HEK293 (cell line): ENCODE measurements at regions not wholly inside any gene's neighbourhood (a gene's known extent, or its start where the extent isn't known, plus 50 kb on each side); places are given as distances from the start of the nearest gene placed in this dataset.

Experiments used
- CTCF ChIA-PET: fragments of 350-600 bp; formaldehyde crosslinking; extraction: SDS; loops from one replicate; lab custom pipeline; 2021; ENCODE audit warnings: antibody characterized with exemption; lab: Yijun Ruan, JAX
- POLR2A ChIA-PET: fragments of 300-600 bp; formaldehyde crosslinking; extraction: SDS; loops from one replicate; lab custom pipeline; 2020; ENCODE audit warnings: antibody characterized with exemption, inconsistent platforms; lab: Yijun Ruan, JAX
- H3K27ac ChIP-seq: fragments of 200-500 bp; sonication (Bioruptor generic); 2 replicates; pipeline ENCODE4 v1.5.1; 2014; ENCODE audit warnings: low read depth, low read length, control low read depth, inconsistent platforms; ENCODE audit errors: extremely low read depth
- H3K36me3 ChIP-seq, 2 experiments: fragments of 200-500 bp in 1 of 2; sonication (Bioruptor generic) in 1 of 2; 1 replicate in 1 of 2; 2 replicates in 1 of 2; pipeline ENCODE4 v1.5.1; 2014 to 2017; ENCODE audit warnings: inconsistent platforms in 2 of 2, low read length in 2 of 2; ENCODE audit not compliant: control insufficient read depth in 2 of 2, insufficient read depth in 1 of 2
- H3K4me1 ChIP-seq: fragments of 200-500 bp; sonication (Bioruptor generic); 2 replicates; pipeline ENCODE4 v1.5.1; 2014; ENCODE audit warnings: mild to moderate bottlenecking, low read length, inconsistent platforms; ENCODE audit not compliant: control insufficient read depth, insufficient read depth
- H3K4me3 ChIP-seq: 2 replicates; pipeline ENCODE4 v1.5.1; 2011; ENCODE audit warnings: low read depth, mild to moderate bottlenecking, control low read depth, low read length, moderate library complexity
- H3K9me3 ChIP-seq: fragments of 200-500 bp; sonication (Bioruptor generic); 2 replicates; pipeline ENCODE4 v1.5.1; 2014; ENCODE audit warnings: low read depth, low read length, inconsistent platforms; ENCODE audit not compliant: control insufficient read depth, insufficient read depth
- BCL11B ChIP-seq: fragments of 450-650 bp; formaldehyde crosslinking; IDR thresholded peaks from 2 replicates; pipeline ENCODE4 v1.5.1; 2016; ENCODE audit warnings: low read depth, missing biosample characterization, missing genetic modification characterization
- EGR2 ChIP-seq: fragments of 450-650 bp; formaldehyde crosslinking; IDR thresholded peaks from 2 replicates; pipeline ENCODE4 v1.5.1; 2016; ENCODE audit warnings: low read depth, missing biosample characterization, missing genetic modification characterization
- KLF1 ChIP-seq: fragments of 450-650 bp; formaldehyde crosslinking; IDR thresholded peaks from 2 replicates; pipeline ENCODE4 v1.5.1; 2016; ENCODE audit warnings: missing biosample characterization, missing genetic modification characterization
- KLF16 ChIP-seq: fragments of 450-650 bp; formaldehyde crosslinking; IDR thresholded peaks from 2 replicates; pipeline ENCODE4 v1.5.1; 2017; ENCODE audit warnings: missing biosample characterization, missing genetic modification characterization
- OSR2 ChIP-seq: fragments of 450-650 bp; formaldehyde crosslinking; IDR thresholded peaks from 2 replicates; pipeline ENCODE4 v1.5.1; 2016; ENCODE audit warnings: missing biosample characterization, missing genetic modification characterization
- OVOL3 ChIP-seq: fragments of 450-650 bp; formaldehyde crosslinking; IDR thresholded peaks from 2 replicates; pipeline ENCODE4 v1.5.1; 2016; ENCODE audit warnings: missing biosample characterization, missing genetic modification characterization
- SCRT2 ChIP-seq: fragments of 450-650 bp; formaldehyde crosslinking; IDR thresholded peaks from 2 replicates; pipeline ENCODE4 v1.5.1; 2016; ENCODE audit warnings: missing biosample characterization, missing genetic modification characterization
- SP2 ChIP-seq: fragments of 450-650 bp; formaldehyde crosslinking; IDR thresholded peaks from 2 replicates; pipeline ENCODE4 v1.5.1; 2016; ENCODE audit warnings: missing biosample characterization, missing genetic modification characterization
- TRIM28 ChIP-seq: IDR thresholded peaks from 2 replicates; pipeline ENCODE4 v1.6.1; 2011; ENCODE audit warnings: low read length, control low read depth, borderline replicate concordance
- YY2 ChIP-seq: fragments of 450-650 bp; formaldehyde crosslinking; IDR thresholded peaks from 2 replicates; pipeline ENCODE4 v1.5.1; 2016; ENCODE audit warnings: missing biosample characterization, missing genetic modification characterization
- ZBTB20 ChIP-seq: fragments of 450-650 bp; formaldehyde crosslinking; IDR thresholded peaks from 2 replicates; pipeline ENCODE4 v1.5.1; 2016; ENCODE audit warnings: missing biosample characterization, missing genetic modification characterization
- ZBTB7A ChIP-seq: fragments of 450-650 bp; formaldehyde crosslinking; IDR thresholded peaks from 2 replicates; pipeline ENCODE4 v1.5.1; 2016; ENCODE audit warnings: low read depth, missing biosample characterization, missing genetic modification characterization
- ZNF239 ChIP-seq: fragments of 450-650 bp; formaldehyde crosslinking; IDR thresholded peaks from 2 replicates; pipeline ENCODE4 v1.5.1; 2016; ENCODE audit warnings: missing biosample characterization, missing genetic modification characterization
- ZNF292 ChIP-seq: fragments of 450-650 bp; formaldehyde crosslinking; IDR thresholded peaks from 2 replicates; pipeline ENCODE4 v1.5.1; 2016; ENCODE audit warnings: low read depth, missing biosample characterization, missing genetic modification characterization, borderline replicate concordance
- ZNF341 ChIP-seq: fragments of 450-650 bp; formaldehyde crosslinking; IDR thresholded peaks from 2 replicates; pipeline ENCODE4; 2016; ENCODE audit warnings: low read depth, missing biosample characterization, missing genetic modification characterization
- ZNF366 ChIP-seq: fragments of 450-650 bp; formaldehyde crosslinking; conservative IDR thresholded peaks from 2 replicates; pipeline ENCODE4 v1.5.1; 2016; ENCODE audit warnings: missing biosample characterization, missing genetic modification characterization
- ZNF433 ChIP-seq: fragments of 450-650 bp; formaldehyde crosslinking; IDR thresholded peaks from 2 replicates; pipeline ENCODE4 v1.5.1; 2016; ENCODE audit warnings: missing biosample characterization, missing genetic modification characterization, low read depth
- ZNF549 ChIP-seq: fragments of 450-650 bp; IDR thresholded peaks from 2 replicates; pipeline ENCODE4 v1.5.1; 2018; ENCODE audit warnings: missing biosample characterization, missing genetic modification characterization, mild to moderate bottlenecking, inconsistent platforms, moderate library complexity
- ZNF561 ChIP-seq: fragments of 450-650 bp; IDR thresholded peaks from 2 replicates; pipeline ENCODE4 v1.5.1; 2018; ENCODE audit warnings: missing biosample characterization, missing genetic modification characterization, borderline replicate concordance
- TF ChIP-seq, protein P1 (sequence below): fragments of 450-650 bp; formaldehyde crosslinking; IDR thresholded peaks from 2 replicates; pipeline ENCODE4 v1.5.1; 2016; ENCODE audit warnings: missing biosample characterization, missing genetic modification characterization
- TF ChIP-seq, protein P2 (sequence below): fragments of 450-650 bp; IDR thresholded peaks from 2 replicates; pipeline ENCODE4 v1.5.1; 2018; ENCODE audit warnings: missing biosample characterization, mild to moderate bottlenecking, missing genetic modification characterization
- TF ChIP-seq, protein P3 (sequence below): fragments of 450-650 bp; formaldehyde crosslinking; IDR thresholded peaks from 2 replicates; pipeline ENCODE4 v1.5.1; 2016; ENCODE audit warnings: missing biosample characterization, missing genetic modification characterization
- TF ChIP-seq, protein P4 (sequence below): fragments of 450-650 bp; formaldehyde crosslinking; IDR thresholded peaks from 2 replicates; pipeline ENCODE4 v1.5.1; 2017; ENCODE audit warnings: missing biosample characterization, missing genetic modification characterization
- TF ChIP-seq, protein P5 (sequence below): fragments of 450-650 bp; formaldehyde crosslinking; conservative IDR thresholded peaks from 2 replicates; pipeline ENCODE4 v1.5.1; 2016; ENCODE audit warnings: low read depth, missing biosample characterization, missing genetic modification characterization

DNA sequence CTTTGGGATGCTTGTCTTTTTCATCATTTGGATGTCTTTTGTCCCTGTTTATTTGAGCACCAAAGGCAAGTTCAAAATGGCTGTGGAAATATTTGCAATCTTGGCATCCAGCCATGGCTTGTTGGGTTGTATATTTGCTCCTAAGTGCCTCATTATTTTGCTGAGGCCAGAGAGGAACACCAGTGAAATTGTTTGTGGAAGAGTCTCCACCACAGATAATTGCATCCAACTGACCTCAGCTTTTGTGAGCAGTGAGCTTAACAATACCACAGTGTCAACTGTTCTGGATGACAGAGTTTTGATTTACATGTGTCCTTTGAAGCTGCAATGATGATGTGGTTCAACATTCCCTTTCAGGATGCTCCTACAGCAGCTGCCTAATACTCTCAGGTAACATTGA lies 83.0 kb upstream of the KCNAB1 start:
- H3K36me3 ChIP-seq = no peaks in the 10 kb centered on the region
- no peaks in the 10 kb centered on the region for H3K4me1 ChIP-seq
- no peak overlapping the region for H3K27ac ChIP-seq
- ChIA-PET CTCF (no interaction called here), POLR2A (no interaction called here)
- no peak overlapping the region for H3K4me3 ChIP-seq
- H3K9me3 ChIP-seq = no peaks in the 10 kb centered on the region
- TF ChIP-seq, protein P1, sequence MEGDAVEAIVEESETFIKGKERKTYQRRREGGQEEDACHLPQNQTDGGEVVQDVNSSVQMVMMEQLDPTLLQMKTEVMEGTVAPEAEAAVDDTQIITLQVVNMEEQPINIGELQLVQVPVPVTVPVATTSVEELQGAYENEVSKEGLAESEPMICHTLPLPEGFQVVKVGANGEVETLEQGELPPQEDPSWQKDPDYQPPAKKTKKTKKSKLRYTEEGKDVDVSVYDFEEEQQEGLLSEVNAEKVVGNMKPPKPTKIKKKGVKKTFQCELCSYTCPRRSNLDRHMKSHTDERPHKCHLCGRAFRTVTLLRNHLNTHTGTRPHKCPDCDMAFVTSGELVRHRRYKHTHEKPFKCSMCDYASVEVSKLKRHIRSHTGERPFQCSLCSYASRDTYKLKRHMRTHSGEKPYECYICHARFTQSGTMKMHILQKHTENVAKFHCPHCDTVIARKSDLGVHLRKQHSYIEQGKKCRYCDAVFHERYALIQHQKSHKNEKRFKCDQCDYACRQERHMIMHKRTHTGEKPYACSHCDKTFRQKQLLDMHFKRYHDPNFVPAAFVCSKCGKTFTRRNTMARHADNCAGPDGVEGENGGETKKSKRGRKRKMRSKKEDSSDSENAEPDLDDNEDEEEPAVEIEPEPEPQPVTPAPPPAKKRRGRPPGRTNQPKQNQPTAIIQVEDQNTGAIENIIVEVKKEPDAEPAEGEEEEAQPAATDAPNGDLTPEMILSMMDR (tag by site-specific recombination) = no peak
- TF ChIP-seq OVOL3 (no peak), OSR2 (tag by site-specific recombination) (no peak), TRIM28 (no peak), SP2 (tag by site-specific recombination) (no peak), ZNF341 (tag by site-specific recombination) (no peak), ZNF561 (tag by site-specific recombination) (no peak), BCL11B (no peak)
- TF ChIP-seq, protein P2, sequence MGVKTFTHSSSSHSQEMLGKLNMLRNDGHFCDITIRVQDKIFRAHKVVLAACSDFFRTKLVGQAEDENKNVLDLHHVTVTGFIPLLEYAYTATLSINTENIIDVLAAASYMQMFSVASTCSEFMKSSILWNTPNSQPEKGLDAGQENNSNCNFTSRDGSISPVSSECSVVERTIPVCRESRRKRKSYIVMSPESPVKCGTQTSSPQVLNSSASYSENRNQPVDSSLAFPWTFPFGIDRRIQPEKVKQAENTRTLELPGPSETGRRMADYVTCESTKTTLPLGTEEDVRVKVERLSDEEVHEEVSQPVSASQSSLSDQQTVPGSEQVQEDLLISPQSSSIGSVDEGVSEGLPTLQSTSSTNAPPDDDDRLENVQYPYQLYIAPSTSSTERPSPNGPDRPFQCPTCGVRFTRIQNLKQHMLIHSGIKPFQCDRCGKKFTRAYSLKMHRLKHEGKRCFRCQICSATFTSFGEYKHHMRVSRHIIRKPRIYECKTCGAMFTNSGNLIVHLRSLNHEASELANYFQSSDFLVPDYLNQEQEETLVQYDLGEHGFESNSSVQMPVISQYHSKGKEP (tag by site-specific recombination) = no peak
- TF ChIP-seq, protein P3, sequence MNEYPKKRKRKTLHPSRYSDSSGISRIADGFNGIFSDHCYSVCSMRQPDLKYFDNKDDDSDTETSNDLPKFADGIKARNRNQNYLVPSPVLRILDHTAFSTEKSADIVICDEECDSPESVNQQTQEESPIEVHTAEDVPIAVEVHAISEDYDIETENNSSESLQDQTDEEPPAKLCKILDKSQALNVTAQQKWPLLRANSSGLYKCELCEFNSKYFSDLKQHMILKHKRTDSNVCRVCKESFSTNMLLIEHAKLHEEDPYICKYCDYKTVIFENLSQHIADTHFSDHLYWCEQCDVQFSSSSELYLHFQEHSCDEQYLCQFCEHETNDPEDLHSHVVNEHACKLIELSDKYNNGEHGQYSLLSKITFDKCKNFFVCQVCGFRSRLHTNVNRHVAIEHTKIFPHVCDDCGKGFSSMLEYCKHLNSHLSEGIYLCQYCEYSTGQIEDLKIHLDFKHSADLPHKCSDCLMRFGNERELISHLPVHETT (tag by site-specific recombination) = no peak

DNA sequence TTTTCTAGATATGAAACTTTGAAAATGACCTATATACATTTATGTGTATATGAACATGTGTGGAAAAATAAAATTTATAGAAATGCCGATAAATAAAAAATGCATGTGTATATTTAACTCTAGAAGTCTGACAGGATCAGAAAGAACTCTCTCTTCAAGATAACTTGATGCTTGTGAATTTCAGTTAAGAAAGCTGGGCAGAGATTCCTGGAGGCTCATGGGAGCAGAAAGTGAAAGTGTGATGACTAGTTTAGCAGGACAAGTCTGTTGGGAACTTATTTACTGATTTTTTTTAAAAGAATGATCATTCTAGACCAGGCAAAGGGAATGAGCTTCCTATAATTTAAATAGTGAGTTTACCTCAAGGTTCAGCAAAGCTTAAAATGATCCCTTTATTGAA lies 81.5 kb upstream of the KCNAB1 start:
- TF ChIP-seq KLF16 = no peak
- TF ChIP-seq ZNF549 = no peak
- TF ChIP-seq ZBTB20 (tag by site-specific recombination) = no peak
- TF ChIP-seq, protein P4, sequence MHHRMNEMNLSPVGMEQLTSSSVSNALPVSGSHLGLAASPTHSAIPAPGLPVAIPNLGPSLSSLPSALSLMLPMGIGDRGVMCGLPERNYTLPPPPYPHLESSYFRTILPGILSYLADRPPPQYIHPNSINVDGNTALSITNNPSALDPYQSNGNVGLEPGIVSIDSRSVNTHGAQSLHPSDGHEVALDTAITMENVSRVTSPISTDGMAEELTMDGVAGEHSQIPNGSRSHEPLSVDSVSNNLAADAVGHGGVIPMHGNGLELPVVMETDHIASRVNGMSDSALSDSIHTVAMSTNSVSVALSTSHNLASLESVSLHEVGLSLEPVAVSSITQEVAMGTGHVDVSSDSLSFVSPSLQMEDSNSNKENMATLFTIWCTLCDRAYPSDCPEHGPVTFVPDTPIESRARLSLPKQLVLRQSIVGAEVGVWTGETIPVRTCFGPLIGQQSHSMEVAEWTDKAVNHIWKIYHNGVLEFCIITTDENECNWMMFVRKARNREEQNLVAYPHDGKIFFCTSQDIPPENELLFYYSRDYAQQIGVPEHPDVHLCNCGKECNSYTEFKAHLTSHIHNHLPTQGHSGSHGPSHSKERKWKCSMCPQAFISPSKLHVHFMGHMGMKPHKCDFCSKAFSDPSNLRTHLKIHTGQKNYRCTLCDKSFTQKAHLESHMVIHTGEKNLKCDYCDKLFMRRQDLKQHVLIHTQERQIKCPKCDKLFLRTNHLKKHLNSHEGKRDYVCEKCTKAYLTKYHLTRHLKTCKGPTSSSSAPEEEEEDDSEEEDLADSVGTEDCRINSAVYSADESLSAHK (tag by site-specific recombination) = no peak
- TF ChIP-seq, protein P5, sequence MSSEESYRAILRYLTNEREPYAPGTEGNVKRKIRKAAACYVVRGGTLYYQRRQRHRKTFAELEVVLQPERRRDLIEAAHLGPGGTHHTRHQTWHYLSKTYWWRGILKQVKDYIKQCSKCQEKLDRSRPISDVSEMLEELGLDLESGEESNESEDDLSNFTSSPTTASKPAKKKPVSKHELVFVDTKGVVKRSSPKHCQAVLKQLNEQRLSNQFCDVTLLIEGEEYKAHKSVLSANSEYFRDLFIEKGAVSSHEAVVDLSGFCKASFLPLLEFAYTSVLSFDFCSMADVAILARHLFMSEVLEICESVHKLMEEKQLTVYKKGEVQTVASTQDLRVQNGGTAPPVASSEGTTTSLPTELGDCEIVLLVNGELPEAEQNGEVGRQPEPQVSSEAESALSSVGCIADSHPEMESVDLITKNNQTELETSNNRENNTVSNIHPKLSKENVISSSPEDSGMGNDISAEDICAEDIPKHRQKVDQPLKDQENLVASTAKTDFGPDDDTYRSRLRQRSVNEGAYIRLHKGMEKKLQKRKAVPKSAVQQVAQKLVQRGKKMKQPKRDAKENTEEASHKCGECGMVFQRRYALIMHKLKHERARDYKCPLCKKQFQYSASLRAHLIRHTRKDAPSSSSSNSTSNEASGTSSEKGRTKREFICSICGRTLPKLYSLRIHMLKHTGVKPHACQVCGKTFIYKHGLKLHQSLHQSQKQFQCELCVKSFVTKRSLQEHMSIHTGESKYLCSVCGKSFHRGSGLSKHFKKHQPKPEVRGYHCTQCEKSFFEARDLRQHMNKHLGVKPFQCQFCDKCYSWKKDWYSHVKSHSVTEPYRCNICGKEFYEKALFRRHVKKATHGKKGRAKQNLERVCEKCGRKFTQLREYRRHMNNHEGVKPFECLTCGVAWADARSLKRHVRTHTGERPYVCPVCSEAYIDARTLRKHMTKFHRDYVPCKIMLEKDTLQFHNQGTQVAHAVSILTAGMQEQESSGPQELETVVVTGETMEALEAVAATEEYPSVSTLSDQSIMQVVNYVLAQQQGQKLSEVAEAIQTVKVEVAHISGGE = no peak
- TF ChIP-seq EGR2 (tag by site-specific recombination) = no peak
- TF ChIP-seq ZNF433 = no peak
- TF ChIP-seq ZNF366 (tag by site-specific recombination) = no peak
- TF ChIP-seq YY2 = no peak
- TF ChIP-seq ZNF292 = no peak
- no peak for TF ChIP-seq KLF1
- TF ChIP-seq ZNF239 (tag by site-specific recombination) = no peak
- no peak for TF ChIP-seq SCRT2 (tag by site-specific recombination)
- no peak for TF ChIP-seq ZBTB7A
- Histone ChIP-seq H3K27ac (no peak overlapping the region), H3K36me3 (no peaks in the 10 kb centered on the region), H3K9me3 (no peaks in the 10 kb centered on the region), H3K4me1 (no peaks in the 10 kb centered on the region), H3K4me3 (no peak overlapping the region)
- CTCF ChIA-PET = interaction anchor here (0.6 kb wide), 1 partner anchor 1161 kb away, joined by 5 read pairs; no protein-coding TSS in a partner anchor
- POLR2A ChIA-PET = no interaction called here
